Putamen (tissue), 1 donor: ENCODE measurements at regions not wholly inside any gene's neighbourhood (a gene's known extent, or its start where the extent isn't known, plus 50 kb on each side); places are given as distances from the start of the nearest gene placed in this dataset.

ENCODE experiments used
- DNase-seq: peaks from one replicate; pipeline ENCODE4 v3.0.0-alpha.2; 2016; ENCODE audit warnings: low spot score

GRCh38 chr6:7468382-7469081 is 72.9 kb upstream of the DSP start:
- peak; percentile 88 for DNase-seq

- DNase-seq, result no peak
Measured at GRCh38 chr6:7469696-7470095, 71.8 kb upstream of the DSP start.

- no peak for DNase-seq
Measured at GRCh38 chr6:7471171-7471570, 70.3 kb upstream of the DSP start.

- no peak for DNase-seq
Measured at GRCh38 chr6:7473805-7474719, 67.4 kb upstream of the DSP start.

- DNase-seq, result no peak
Measured at GRCh38 chr6:7475081-7475480, 66.4 kb upstream of the DSP start.

GRCh38 chr6:7479801-7480266 is 61.6 kb upstream of the DSP start:
- DNase-seq, result no peak

GRCh38 chr6:7484666-7485065 is 56.8 kb upstream of the DSP start:
- DNase-seq, result no peak

- no peak for DNase-seq
Measured at GRCh38 chr6:7486951-7487350, 54.5 kb upstream of the DSP start.

- DNase-seq, result no peak
Measured at GRCh38 chr6:7488494-7488893, 53.0 kb upstream of the DSP start.

- no peak for DNase-seq
Measured at GRCh38 chr6:7489376-7489775, 52.1 kb upstream of the DSP start.
